HS-27A (cell line): ENCODE measurements at regions not wholly inside any gene's neighbourhood (a gene's known extent, or its start where the extent isn't known, plus 50 kb on each side); places are given as distances from the start of the nearest gene placed in this dataset.
A peak's percentile ranks its signal among the peaks of the same experiment; 100 is the strongest.

Source experiments
- DNase-seq: peaks from one replicate; pipeline ENCODE4 v3.0.0-alpha.2; 2012; ENCODE audit warnings: low read depth, missing footprints

GRCh38 chr4:67234296-67234695 is 311.0 kb downstream of the CENPC start:
- peak; percentile 46 for DNase-seq

GRCh38 chr4:67229148-67229547 is 316.2 kb downstream of the CENPC start:
- no peak for DNase-seq

- DNase-seq = no peak
Measured at GRCh38 chr4:67220861-67221260, 324.4 kb downstream of the CENPC start.

- no peak for DNase-seq
Measured at GRCh38 chr4:67218883-67219282, 326.4 kb downstream of the CENPC start.

GRCh38 chr4:67207941-67208441 is 337.3 kb downstream of the CENPC start:
- no peak for DNase-seq

- no peak for DNase-seq
Measured at GRCh38 chr4:67204441-67204840, 340.9 kb downstream of the CENPC start.

- DNase-seq = no peak
Measured at GRCh38 chr4:67201334-67201733, 344.0 kb downstream of the CENPC start.

- peak; percentile 19 for DNase-seq
Measured at GRCh38 chr4:67198727-67199126, 346.6 kb downstream of the CENPC start.

- no peak for DNase-seq
Measured at GRCh38 chr4:67167849-67168248, 377.5 kb downstream of the CENPC start.

GRCh38 chr4:67162690-67163089 is 382.6 kb downstream of the CENPC start:
- DNase-seq = no peak

- DNase-seq = no peak
Measured at GRCh38 chr4:67161311-67161710, 384.0 kb downstream of the CENPC start.

- DNase-seq = no peak
Measured at GRCh38 chr4:67160394-67160793, 384.9 kb downstream of the CENPC start.

GRCh38 chr4:67158666-67159065 is 386.6 kb downstream of the CENPC start:
- no peak for DNase-seq

- DNase-seq = no peak
Measured at GRCh38 chr4:67152976-67153375, 392.3 kb downstream of the CENPC start.

GRCh38 chr4:67151376-67152343 is 393.6 kb downstream of the CENPC start:
- DNase-seq = no peak

GRCh38 chr4:67141586-67141985 is 403.7 kb downstream of the CENPC start:
- DNase-seq = no peak

GRCh38 chr4:67134616-67135015 is 410.7 kb downstream of the CENPC start:
- DNase-seq = no peak

GRCh38 chr4:67133162-67133561 is 412.1 kb downstream of the CENPC start:
- no peak for DNase-seq

- no peak for DNase-seq
Measured at GRCh38 chr4:67131224-67131623, 414.1 kb downstream of the CENPC start.

- no peak for DNase-seq
Measured at GRCh38 chr4:67130411-67130810, 414.9 kb downstream of the CENPC start.

GRCh38 chr4:67126570-67126969 is 418.7 kb downstream of the CENPC start:
- DNase-seq = no peak

GRCh38 chr4:67125636-67126514 is 419.4 kb downstream of the CENPC start:
- DNase-seq = no peak

- DNase-seq = no peak
Measured at GRCh38 chr4:67124716-67125115, 420.6 kb downstream of the CENPC start.
